HCT116 (cell line): ENCODE measurements at regions not wholly inside any gene's neighbourhood (a gene's known extent, or its start where the extent isn't known, plus 50 kb on each side); places are given as distances from the start of the nearest gene placed in this dataset.

Source experiments
- ATAC-seq: fragments of 200-7000 bp; cut with Tn5 transposase; 2 replicates; pipeline ENCODE4 v1.9.1; 2020; ENCODE audit warnings: mild to moderate bottlenecking, moderate library complexity
- BruUV-seq: library from RNA; stranded (reverse); fragments of 400-500 nt; replicated peaks from 2 replicates; lab custom pipeline; 2021; lab: Mats Ljungman, UMichigan
- CTCF ChIA-PET: fragments of 300-600 bp; sonication (Branson Sonifier 250); formaldehyde crosslinking; loops from one replicate; lab custom pipeline; 2021; ENCODE audit warnings: antibody characterized with exemption; lab: Charles Lee
- POLR2A ChIA-PET: fragments of 300-600, 350-600 bp; sonication (Branson Sonifier 250); formaldehyde crosslinking; loops from one replicate; lab custom pipeline; 2021; ENCODE audit warnings: antibody characterized with exemption; lab: Charles Lee
- RAD21 ChIA-PET, 2 experiments: fragments of 300-600 bp; sonication (Branson Sonifier 250); formaldehyde crosslinking; loops; one replicate each; lab custom pipeline; 2023; ENCODE audit warnings: low total read pairs in 2 of 2; ENCODE audit not compliant: uncharacterized antibody in 2 of 2, unreplicated experiment in 2 of 2, low non-redundant PET in 1 of 2; lab: Charles Lee
- DNase-seq: peaks from one replicate; pipeline ENCODE4 v3.0.0-alpha.2; 2010; ENCODE audit warnings: low read depth, low spot score
- H2AFZ ChIP-seq: fragments of 200-600 bp; shearing (Covaris generic), sonication (generic); 2 replicates; pipeline ENCODE4 v1.6.1; 2017; ENCODE audit warnings: low read depth, mixed run types, mixed read lengths, antibody characterized with exemption, low read length; ENCODE audit not compliant: poor library complexity, severe bottlenecking
- H3K27ac ChIP-seq: 2 replicates; pipeline ENCODE4 v1.5.1; 2012; ENCODE audit warnings: low read depth, low read length
- H3K27me3 ChIP-seq: fragments of 200-600 bp; sonication (generic); 2 replicates; pipeline ENCODE4 v1.6.1; 2016; ENCODE audit warnings: mixed run types, low read length, mixed read lengths; ENCODE audit not compliant: insufficient read depth
- H3K36me3 ChIP-seq, 2 experiments: fragments of 200-500 bp in 1 of 2; fragments of 200-600 bp in 1 of 2; sonication (Bioruptor generic) in 1 of 2; sonication (generic) in 1 of 2; 2 replicates each; pipeline versions ENCODE4 v1.5.1 to v1.6.1; 2014 to 2016; ENCODE audit warnings: low read length in 2 of 2, inconsistent platforms in 1 of 2, mixed read lengths in 1 of 2, mixed run types in 1 of 2; ENCODE audit not compliant: insufficient read depth in 2 of 2, control insufficient read depth in 1 of 2
- H3K4me1 ChIP-seq, 2 experiments: fragments of 200-600 bp in 1 of 2; sonication (generic) in 1 of 2; 2 replicates each; pipeline versions ENCODE4 v1.5.1 to v1.6.1; 2012 to 2017; ENCODE audit warnings: low read length in 2 of 2, inconsistent platforms in 1 of 2, mild to moderate bottlenecking in 1 of 2, mixed read lengths in 1 of 2, mixed run types in 1 of 2, moderate library complexity in 1 of 2; ENCODE audit not compliant: insufficient read depth in 2 of 2, control insufficient read depth in 1 of 2
- H3K4me2 ChIP-seq: fragments of 200-600 bp; sonication (generic); 2 replicates; pipeline ENCODE4 v1.6.1; 2017; ENCODE audit warnings: mixed run types, low read length, mixed read lengths
- H3K4me3 ChIP-seq, 2 experiments: fragments of 200-600 bp in 1 of 2; sonication (generic) in 1 of 2; replicated peaks in 1 of 2; 2 replicates each; pipeline ENCODE4 v1.5.1; 2011 to 2016; ENCODE audit warnings: low read length in 2 of 2, control low read depth in 1 of 2, low read depth in 1 of 2, mild to moderate bottlenecking in 1 of 2, mixed read lengths in 1 of 2, mixed run types in 1 of 2
- H3K79me2 ChIP-seq: fragments of 200-600 bp; sonication (generic); 2 replicates; pipeline ENCODE4 v1.6.1; 2017; ENCODE audit warnings: mild to moderate bottlenecking, mixed run types, low read length, moderate library complexity, mixed read lengths; ENCODE audit not compliant: insufficient read depth
- H3K9ac ChIP-seq: fragments of 200-600 bp; sonication (generic); 2 replicates; pipeline ENCODE4 v1.6.1; 2016; ENCODE audit warnings: low read length, mixed read lengths
- H3K9me2 ChIP-seq: fragments of 200-600 bp; sonication (generic), shearing (Covaris generic); 2 replicates; pipeline ENCODE4 v1.6.1; 2017; ENCODE audit warnings: mixed run types, mild to moderate bottlenecking, moderate library complexity; ENCODE audit not compliant: insufficient read depth
- H3K9me3 ChIP-seq, 2 experiments: fragments of 200-500 bp in 1 of 2; fragments of 200-600 bp in 1 of 2; sonication (Bioruptor generic) in 1 of 2; sonication (generic) in 1 of 2; 2 replicates each; pipeline ENCODE4 v1.6.1; 2014 to 2017; ENCODE audit warnings: low read length in 2 of 2, mixed read lengths in 2 of 2, inconsistent platforms in 1 of 2, low read depth in 1 of 2, mild to moderate bottlenecking in 1 of 2, mixed run types in 1 of 2, moderate library complexity in 1 of 2; ENCODE audit not compliant: control insufficient read depth in 1 of 2, insufficient read depth in 1 of 2
- H4K20me1 ChIP-seq: fragments of 200-600 bp; sonication (generic), shearing (Covaris generic); 2 replicates; pipeline ENCODE4 v1.6.1; 2017; ENCODE audit warnings: mixed run types, mild to moderate bottlenecking, moderate library complexity; ENCODE audit not compliant: insufficient read depth
- CBX3 ChIP-seq: IDR thresholded peaks from 2 replicates; pipeline ENCODE4 v1.6.1; 2012; ENCODE audit warnings: low read depth
- CEBPB ChIP-seq: IDR thresholded peaks from 2 replicates; pipeline ENCODE4 v1.6.1; 2012; ENCODE audit warnings: low read depth
- EGR1 ChIP-seq: IDR thresholded peaks from 2 replicates; pipeline ENCODE4 v1.6.1; 2012; ENCODE audit warnings: low read depth
- ELF1 ChIP-seq: IDR thresholded peaks from 2 replicates; pipeline ENCODE4 v1.6.1; 2012; ENCODE audit warnings: low read depth, borderline replicate concordance
- EZH2 ChIP-seq: fragments of 200-600 bp; sonication (generic); IDR thresholded peaks from 2 replicates; pipeline ENCODE4 v1.6.1; 2017; ENCODE audit warnings: antibody characterized with exemption, mixed run types
- FOSL1 ChIP-seq: IDR thresholded peaks from 2 replicates; pipeline ENCODE4 v1.6.1; 2012; ENCODE audit warnings: low read depth
- JUND ChIP-seq: IDR thresholded peaks from 2 replicates; pipeline ENCODE4 v1.6.1; 2012
- RAD21 ChIP-seq: IDR thresholded peaks from 2 replicates; pipeline ENCODE4 v1.6.1; 2012; ENCODE audit warnings: low read depth, mild to moderate bottlenecking
- SIN3A ChIP-seq: IDR thresholded peaks from 2 replicates; pipeline ENCODE4 v1.6.1; 2012; ENCODE audit warnings: low read depth
- SRF ChIP-seq: IDR thresholded peaks from 2 replicates; pipeline ENCODE4 v1.6.1; 2012; ENCODE audit warnings: low read depth
- TCF7L2 ChIP-seq: IDR thresholded peaks from 2 replicates; pipeline ENCODE4 v1.7.0; 2011; ENCODE audit warnings: borderline replicate concordance, inconsistent platforms; ENCODE audit not compliant: insufficient read depth, insufficient read length; ENCODE audit errors: extremely low read depth
- YY1 ChIP-seq: IDR thresholded peaks from 2 replicates; pipeline ENCODE4 v1.6.1; 2011; ENCODE audit warnings: low read length, low read depth, moderate library complexity, mild to moderate bottlenecking; ENCODE audit not compliant: insufficient replicate concordance; ENCODE audit errors: extremely low read depth
- ZFX ChIP-seq: fragments of 450-650 bp; IDR thresholded peaks from 2 replicates; pipeline ENCODE4 v1.6.1; 2017
- intact Hi-C: fragments of 100-400 bp; cut with micrococcal nuclease; formaldehyde crosslinking; loops from 2 replicates; pipeline ENCODE4 v1.10.0; 2022
- TF ChIP-seq, protein P1 (sequence below): IDR thresholded peaks from 2 replicates; pipeline ENCODE4 v1.6.1; 2012
- TF ChIP-seq, protein P2 (sequence below), 3 experiments: fragments of 200-600 bp in 1 of 3; sonication (generic) in 1 of 3; IDR thresholded peaks in 2 of 3; conservative IDR thresholded peaks in 1 of 3; 2 replicates each; pipeline ENCODE4 v1.5.1; 2012 to 2017; ENCODE audit warnings: low read depth in 2 of 3, low read length in 2 of 3, antibody characterized with exemption in 1 of 3, borderline replicate concordance in 1 of 3, control low read depth in 1 of 3, mild to moderate bottlenecking in 1 of 3, mixed read lengths in 1 of 3, mixed run types in 1 of 3, moderate library complexity in 1 of 3; ENCODE audit not compliant: insufficient read depth in 1 of 3

DNA sequence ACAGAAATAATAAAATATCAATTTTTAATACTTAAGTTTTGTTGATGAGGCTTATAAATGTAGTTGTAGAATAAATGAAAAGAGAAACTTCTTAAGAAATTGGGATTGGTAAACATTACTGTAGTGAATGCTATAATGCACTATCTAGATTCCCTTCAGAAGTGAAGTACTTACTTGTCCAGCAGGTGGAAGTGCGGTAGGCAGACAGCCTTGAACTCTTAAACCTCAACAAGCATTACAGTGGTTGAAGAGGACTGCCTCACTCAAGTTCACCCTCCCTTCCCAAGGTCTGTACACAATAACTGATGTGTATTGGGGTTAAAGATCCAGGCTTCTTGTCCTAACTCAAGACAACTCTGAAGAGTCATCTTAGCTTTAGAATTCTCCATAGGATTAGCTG is 931.0 kb upstream of the LRRTM1 start:
- BruUV-seq = no TSS peak
- POLR2A ChIA-PET = no interaction called here
- no peak overlapping the region for H2AFZ ChIP-seq

DNA sequence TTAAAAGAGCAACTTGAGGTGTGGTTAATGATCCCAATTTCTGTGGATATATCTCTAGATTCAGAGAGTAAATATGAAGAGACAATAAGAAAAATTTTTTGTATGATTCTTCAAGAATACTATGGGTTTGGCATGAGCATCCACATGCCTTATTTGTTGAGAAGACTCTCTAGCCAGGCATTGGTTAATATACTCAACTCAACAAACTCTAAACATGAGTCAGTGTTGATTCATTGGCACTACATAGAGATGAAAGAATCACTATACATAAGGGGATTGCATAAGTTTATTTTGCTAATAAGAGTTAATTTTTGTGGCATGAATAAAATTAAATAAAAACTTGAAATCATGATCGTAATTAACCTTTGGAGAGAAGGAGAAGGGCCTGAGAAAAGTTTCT is 930.2 kb upstream of the LRRTM1 start:
- Histone ChIP-seq H3K9me2 (no peaks in the 10 kb centered on the region), H3K4me1 (no peaks in the 10 kb centered on the region), H3K27ac (no peak overlapping the region), H4K20me1 (no peaks in the 10 kb centered on the region), H3K4me2 (no peak overlapping the region), H2AFZ (no peak overlapping the region), H3K36me3 (no peaks in the 10 kb centered on the region), H3K9me3 (no peaks in the 10 kb centered on the region), H3K27me3 (no peaks in the 10 kb centered on the region), H3K79me2 (no peaks in the 10 kb centered on the region), H3K4me3 (no peak overlapping the region), H3K9ac (no peak overlapping the region)
- CTCF ChIA-PET = no interaction called here
- TF ChIP-seq EGR1 = no peak
- no peak for TF ChIP-seq CEBPB
- TF ChIP-seq CBX3 = no peak
- TF ChIP-seq, protein P1, sequence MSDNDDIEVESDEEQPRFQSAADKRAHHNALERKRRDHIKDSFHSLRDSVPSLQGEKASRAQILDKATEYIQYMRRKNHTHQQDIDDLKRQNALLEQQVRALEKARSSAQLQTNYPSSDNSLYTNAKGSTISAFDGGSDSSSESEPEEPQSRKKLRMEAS = no peak
- TF ChIP-seq TCF7L2 = no peak
- TF ChIP-seq SRF = no peak
- TF ChIP-seq FOSL1 = no peak
- no peak for DNase-seq
- RAD21 ChIA-PET = no interaction called here
- no TSS peak for BruUV-seq
- POLR2A ChIA-PET = no interaction called here
- intact Hi-C loops = no loop called here
- no peak for ATAC-seq

More for the DNA sequence above, 931.0 kb upstream of the LRRTM1 start:
- no peak for DNase-seq
- ChIA-PET RAD21 (no interaction called here), CTCF (no interaction called here)
- Histone ChIP-seq H3K9me3 (no peaks in the 10 kb centered on the region), H3K4me1 (no peaks in the 10 kb centered on the region), H3K4me3 (no peak overlapping the region), H3K4me2 (no peak overlapping the region), H3K27ac (no peak overlapping the region), H3K36me3 (no peaks in the 10 kb centered on the region), H3K79me2 (no peaks in the 10 kb centered on the region), H4K20me1 (no peaks in the 10 kb centered on the region), H3K9me2 (no peaks in the 10 kb centered on the region), H3K9ac (no peak overlapping the region), H3K27me3 (no peaks in the 10 kb centered on the region)
- intact Hi-C loops = no loop called here
- no peak for ATAC-seq
- no peak for TF ChIP-seq YY1
- no peak for TF ChIP-seq ZFX
- no peak for TF ChIP-seq JUND
- no peak for TF ChIP-seq EZH2
- no peak for TF ChIP-seq SIN3A
- TF ChIP-seq TCF7L2 = no peak
- TF ChIP-seq RAD21 = no peak
- TF ChIP-seq, protein P2, sequence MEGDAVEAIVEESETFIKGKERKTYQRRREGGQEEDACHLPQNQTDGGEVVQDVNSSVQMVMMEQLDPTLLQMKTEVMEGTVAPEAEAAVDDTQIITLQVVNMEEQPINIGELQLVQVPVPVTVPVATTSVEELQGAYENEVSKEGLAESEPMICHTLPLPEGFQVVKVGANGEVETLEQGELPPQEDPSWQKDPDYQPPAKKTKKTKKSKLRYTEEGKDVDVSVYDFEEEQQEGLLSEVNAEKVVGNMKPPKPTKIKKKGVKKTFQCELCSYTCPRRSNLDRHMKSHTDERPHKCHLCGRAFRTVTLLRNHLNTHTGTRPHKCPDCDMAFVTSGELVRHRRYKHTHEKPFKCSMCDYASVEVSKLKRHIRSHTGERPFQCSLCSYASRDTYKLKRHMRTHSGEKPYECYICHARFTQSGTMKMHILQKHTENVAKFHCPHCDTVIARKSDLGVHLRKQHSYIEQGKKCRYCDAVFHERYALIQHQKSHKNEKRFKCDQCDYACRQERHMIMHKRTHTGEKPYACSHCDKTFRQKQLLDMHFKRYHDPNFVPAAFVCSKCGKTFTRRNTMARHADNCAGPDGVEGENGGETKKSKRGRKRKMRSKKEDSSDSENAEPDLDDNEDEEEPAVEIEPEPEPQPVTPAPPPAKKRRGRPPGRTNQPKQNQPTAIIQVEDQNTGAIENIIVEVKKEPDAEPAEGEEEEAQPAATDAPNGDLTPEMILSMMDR (IDR thresholded peaks at IDR 0.05 in 2 of 3, conservative IDR thresholded peaks at IDR 0.05 in 1 of 3; ENCODE audit: borderline replicate concordance in 1 of 3, insufficient read depth in 1 of 3, low read depth in 2 of 3, low read length in 2 of 3) = peak in 1 of 3 experiments; percentile 21; a peak in 1 of 6 replicates
- TF ChIP-seq ELF1 = no peak
